Lower lobe of right lung (tissue), 2 donors: ENCODE measurements at regions not wholly inside any gene's neighbourhood (a gene's known extent, or its start where the extent isn't known, plus 50 kb on each side); places are given as distances from the start of the nearest gene placed in this dataset.

Source experiments
- ATAC-seq, 2 donors: fragments of 200-7000 bp; cut with Tn5 transposase; one replicate each; pipeline ENCODE4 v1.9.1; 2020 to 2022; ENCODE audit warnings: mild to moderate bottlenecking in 2 of 2, moderate library complexity in 2 of 2
- DNase-seq: peaks from one replicate; pipeline ENCODE4 v3.0.0-alpha.2; 2020
- H3K27ac ChIP-seq: fragments of 200-600 bp; one replicate; pipeline ENCODE4 v1.8.0; 2022
- H3K27me3 ChIP-seq: fragments of 200-600 bp; one replicate; pipeline ENCODE4 v1.8.0; 2022; ENCODE audit warnings: low read depth
- H3K36me3 ChIP-seq: fragments of 200-600 bp; one replicate; pipeline ENCODE4 v1.8.0; 2022; ENCODE audit warnings: mild to moderate bottlenecking
- H3K4me1 ChIP-seq: fragments of 200-600 bp; one replicate; pipeline ENCODE4 v1.8.0; 2022
- H3K4me3 ChIP-seq: fragments of 200-600 bp; one replicate; pipeline ENCODE4 v1.8.0; 2022; ENCODE audit warnings: mild to moderate bottlenecking
- H3K9me3 ChIP-seq: fragments of 200-600 bp; one replicate; pipeline ENCODE4 v1.8.0; 2022
- CTCF ChIP-seq: fragments of 200-600 bp; IDR thresholded peaks from one replicate; pipeline ENCODE4 v1.8.0; 2022; ENCODE audit warnings: antibody characterized with exemption, mild to moderate bottlenecking
- intact Hi-C: fragments of 100-400 bp; cut with DNase I; formaldehyde crosslinking; loops from one replicate; pipeline ENCODE4 v1.11.0; 2022
- donor health status: DM: no; HTN: yes; CAD: no; lungs with severe emphysema.

- ATAC-seq, result no peak
- H3K27me3 ChIP-seq, result peaks cover 16% of the 10 kb centered on the region
- TF ChIP-seq CTCF, result no peak
These were observed 549.9 kb downstream of the PTPRU start for GRCh38 chr1:29786195-29786594.

GRCh38 chr1:29785554-29785953 lies 549.2 kb downstream of the PTPRU start:
- Histone ChIP-seq H3K4me3 (no peak overlapping the region), H3K27me3 (peaks cover 20% of the 10 kb centered on the region), H3K9me3 (no peaks in the 10 kb centered on the region), H3K4me1 (no peaks in the 10 kb centered on the region), H3K27ac (no peak overlapping the region), H3K36me3 (no peaks in the 10 kb centered on the region)
- DNase-seq (no peak), ATAC-seq (no peak)
- intact Hi-C loops, result no loop called here
- TF ChIP-seq CTCF, result no peak

More at GRCh38 chr1:29786195-29786594, 549.9 kb downstream of the PTPRU start:
- no peaks in the 10 kb centered on the region for H3K36me3 ChIP-seq
- no peaks in the 10 kb centered on the region for H3K4me1 ChIP-seq
- H3K9me3 ChIP-seq, result no peaks in the 10 kb centered on the region
- DNase-seq, result no peak
- intact Hi-C loops, result no loop called here
- no peak overlapping the region for H3K27ac ChIP-seq
- no peak overlapping the region for H3K4me3 ChIP-seq

DNA sequence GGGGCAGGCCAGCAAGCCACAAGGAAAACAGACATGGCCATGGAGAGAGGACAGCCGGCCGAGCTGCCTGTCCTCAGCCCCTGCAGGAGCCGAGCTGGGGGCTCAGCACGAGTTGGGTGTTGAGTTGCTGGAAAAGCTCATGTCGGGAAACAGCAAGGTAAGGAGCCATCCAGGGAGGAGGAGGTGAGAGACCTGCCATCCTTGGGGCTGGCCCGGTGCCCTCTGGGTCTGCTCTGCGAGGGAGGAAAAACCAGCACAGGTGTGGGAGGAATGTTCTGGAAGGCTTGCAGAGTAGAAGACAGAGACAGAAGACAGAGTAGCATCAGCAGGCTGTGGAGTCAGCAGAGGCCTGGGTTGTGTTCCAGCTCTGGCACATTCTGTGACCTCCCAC lies 548.8 kb downstream of the PTPRU start:
- H3K9me3 ChIP-seq, result no peaks in the 10 kb centered on the region
- H3K36me3 ChIP-seq, result no peaks in the 10 kb centered on the region
- peaks cover 22% of the 10 kb centered on the region for H3K27me3 ChIP-seq
- H3K4me3 ChIP-seq, result no peak overlapping the region
- no peak for TF ChIP-seq CTCF
- DNase-seq, result no peak
- intact Hi-C loops, result no loop called here
- no peak overlapping the region for H3K27ac ChIP-seq
- no peak for ATAC-seq
- no peaks in the 10 kb centered on the region for H3K4me1 ChIP-seq

DNA sequence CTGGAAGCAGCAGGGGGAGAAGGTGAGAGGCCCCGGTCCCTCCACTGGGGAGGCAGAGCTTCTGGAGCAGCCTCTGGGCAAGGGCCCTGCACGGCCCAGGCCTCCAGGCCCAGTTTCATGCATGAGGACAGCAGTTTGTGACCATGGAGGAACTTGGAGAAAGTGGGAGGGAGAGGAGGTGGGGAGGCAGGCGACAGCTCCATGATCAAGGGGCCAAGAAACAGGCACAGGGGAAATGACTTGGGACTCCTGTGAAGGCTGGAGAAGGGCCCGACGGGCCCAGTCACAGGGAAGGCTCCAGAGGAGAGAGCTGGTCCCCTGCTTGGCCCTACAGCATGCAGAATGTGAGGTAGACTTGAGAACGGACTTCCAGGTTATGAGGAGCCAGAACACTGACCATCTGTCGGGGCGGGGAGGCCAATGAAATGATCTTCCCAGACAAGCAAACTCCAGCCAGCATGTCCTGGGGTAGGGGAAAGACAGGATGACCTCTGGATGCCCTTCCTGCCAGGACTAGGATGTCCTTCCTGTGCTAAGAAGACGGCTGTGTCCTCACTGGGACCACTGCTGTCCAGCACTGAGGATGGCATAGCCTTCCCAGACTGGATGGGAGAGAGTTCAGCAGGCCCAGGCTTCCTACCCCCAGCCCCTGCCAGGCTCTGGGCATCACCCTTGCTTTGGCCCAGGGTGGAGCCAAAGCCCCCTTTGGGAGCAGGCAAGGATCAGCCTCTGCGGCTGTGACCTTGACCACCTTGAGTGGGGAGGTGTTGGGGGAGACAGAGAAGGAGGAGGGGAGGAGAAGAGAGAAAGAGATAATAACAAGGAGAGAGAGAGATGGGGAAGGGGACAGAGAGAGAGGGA lies 548.2 kb downstream of the PTPRU start:
- ATAC-seq (no peak), DNase-seq (no peak)
- no peak overlapping the region for H3K4me3 ChIP-seq
- no peak for TF ChIP-seq CTCF
- H3K36me3 ChIP-seq, result no peaks in the 10 kb centered on the region
- H3K27ac ChIP-seq, result no peak overlapping the region
- H3K4me1 ChIP-seq, result no peaks in the 10 kb centered on the region
- H3K9me3 ChIP-seq, result no peaks in the 10 kb centered on the region
- intact Hi-C loops, result no loop called here
- peaks cover 16% of the 10 kb centered on the region for H3K27me3 ChIP-seq

GRCh38 chr1:29783508-29784275 lies 547.4 kb downstream of the PTPRU start:
- Histone ChIP-seq H3K27ac (no peak overlapping the region), H3K27me3 (peaks cover 13% of the 10 kb centered on the region), H3K4me1 (no peaks in the 10 kb centered on the region), H3K9me3 (no peaks in the 10 kb centered on the region), H3K4me3 (no peak overlapping the region), H3K36me3 (no peaks in the 10 kb centered on the region)
- ATAC-seq, result no peak
- no peak for DNase-seq
- TF ChIP-seq CTCF, result no peak
- intact Hi-C loops, result no loop called here
